Gastrocnemius medialis (tissue), 4 donors: ENCODE measurements at regions not wholly inside any gene's neighbourhood (a gene's known extent, or its start where the extent isn't known, plus 50 kb on each side); places are given as distances from the start of the nearest gene placed in this dataset.

Source experiments
- POLR2A ChIP-seq, 2 donors: fragments of 450-650 bp; IDR thresholded peaks; one replicate each; pipeline ENCODE4 v1.6.1; 2017; ENCODE audit warnings: antibody characterized with exemption in 2 of 2, mild to moderate bottlenecking in 2 of 2, moderate library complexity in 2 of 2
- TF ChIP-seq, protein P1 (sequence below), 5 experiments: fragments of 450-650 bp in 3 of 5; fragments of 200-600 bp in 2 of 5; sonication (generic) in 2 of 5; IDR thresholded peaks in 4 of 5; conservative IDR thresholded peaks in 1 of 5; 1 replicate in 4 of 5; 2 replicates in 1 of 5; pipeline ENCODE4 v1.5.1; 2016 to 2019; ENCODE audit warnings: antibody characterized with exemption in 5 of 5, mild to moderate bottlenecking in 3 of 5, moderate library complexity in 3 of 5

DNA sequence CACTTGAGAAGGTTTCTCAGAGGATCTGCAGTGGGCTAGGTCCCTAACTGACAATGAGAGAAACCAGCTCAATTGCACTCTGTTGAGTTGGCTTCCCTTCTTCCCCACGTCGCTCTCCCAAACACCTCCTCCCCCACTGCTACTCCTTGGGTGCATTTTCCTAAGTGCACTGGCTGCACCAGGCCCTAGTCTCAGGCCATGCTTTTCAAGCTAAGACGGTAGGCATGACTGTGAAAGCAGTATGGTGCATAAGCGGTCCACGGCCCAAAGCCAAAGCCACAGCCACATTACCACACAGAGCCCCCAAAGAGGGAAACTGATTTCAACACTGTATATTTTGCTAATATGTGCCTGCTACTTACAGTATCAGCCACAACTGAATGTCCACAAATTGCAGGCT, 62.1 kb upstream of the RBM24 start:
- TF ChIP-seq, protein P1, sequence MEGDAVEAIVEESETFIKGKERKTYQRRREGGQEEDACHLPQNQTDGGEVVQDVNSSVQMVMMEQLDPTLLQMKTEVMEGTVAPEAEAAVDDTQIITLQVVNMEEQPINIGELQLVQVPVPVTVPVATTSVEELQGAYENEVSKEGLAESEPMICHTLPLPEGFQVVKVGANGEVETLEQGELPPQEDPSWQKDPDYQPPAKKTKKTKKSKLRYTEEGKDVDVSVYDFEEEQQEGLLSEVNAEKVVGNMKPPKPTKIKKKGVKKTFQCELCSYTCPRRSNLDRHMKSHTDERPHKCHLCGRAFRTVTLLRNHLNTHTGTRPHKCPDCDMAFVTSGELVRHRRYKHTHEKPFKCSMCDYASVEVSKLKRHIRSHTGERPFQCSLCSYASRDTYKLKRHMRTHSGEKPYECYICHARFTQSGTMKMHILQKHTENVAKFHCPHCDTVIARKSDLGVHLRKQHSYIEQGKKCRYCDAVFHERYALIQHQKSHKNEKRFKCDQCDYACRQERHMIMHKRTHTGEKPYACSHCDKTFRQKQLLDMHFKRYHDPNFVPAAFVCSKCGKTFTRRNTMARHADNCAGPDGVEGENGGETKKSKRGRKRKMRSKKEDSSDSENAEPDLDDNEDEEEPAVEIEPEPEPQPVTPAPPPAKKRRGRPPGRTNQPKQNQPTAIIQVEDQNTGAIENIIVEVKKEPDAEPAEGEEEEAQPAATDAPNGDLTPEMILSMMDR (IDR thresholded peaks at IDR 0.05 in 4 of 5, conservative IDR thresholded peaks at IDR 0.05 in 1 of 5): no peak
- no peak for TF ChIP-seq POLR2A (IDR thresholded peaks at IDR 0.05)
